ENCODE measurements at regions not wholly inside any gene's neighbourhood (a gene's known extent, or its start where the extent isn't known, plus 50 kb on each side); places are given as distances from the start of the nearest gene placed in this dataset.
"Not testable (repeated sequence)": the region's sequence is repeated elsewhere in the genome, so short reads cannot be mapped to it uniquely, and the experiment has no call there.

GRCh38 chrX:9280831-9281230 lies 184.0 kb upstream of the TBL1X start:
- Histone ChIP-seq H3K9me3 (ENCODE audit: control insufficient read depth in 1 of 2, low read length in 2 of 2) (no peaks in the 10 kb centered on the region), H3K4me1 (ENCODE audit: control insufficient read depth in 1 of 2, insufficient read depth in 2 of 2, low read length in 2 of 2) (no peaks in the 10 kb centered on the region), H3K4me3 (ENCODE audit: low read depth in 1 of 2, low read length in 2 of 2) (no peak overlapping the region), H3K9ac (ENCODE audit: low read depth in 1 of 2, low read length in 2 of 2) (no peak overlapping the region), H3K36me3 (ENCODE audit: control insufficient read depth in 1 of 2, insufficient read depth in 2 of 2, low read length in 2 of 2) (no peaks in the 10 kb centered on the region), H3K27ac (ENCODE audit: low read depth, low read length) (no peak overlapping the region), H3K27me3 (ENCODE audit: control insufficient read depth in 1 of 2, insufficient read depth in 2 of 2, low read length in 2 of 2) (no peaks in the 10 kb centered on the region)

GRCh38 chrX:9282325-9282724 lies 182.5 kb upstream of the TBL1X start:
- Histone ChIP-seq H3K27ac (ENCODE audit: low read depth, low read length) (no peak overlapping the region), H3K4me3 (ENCODE audit: low read depth in 1 of 2, low read length in 2 of 2) (no peak overlapping the region), H3K9ac (ENCODE audit: low read depth in 1 of 2, low read length in 2 of 2) (no peak overlapping the region), H3K4me1 (ENCODE audit: control insufficient read depth in 1 of 2, insufficient read depth in 2 of 2, low read length in 2 of 2) (no peaks in the 10 kb centered on the region), H3K36me3 (ENCODE audit: control insufficient read depth in 1 of 2, insufficient read depth in 2 of 2, low read length in 2 of 2) (no peaks in the 10 kb centered on the region), H3K27me3 (ENCODE audit: control insufficient read depth in 1 of 2, insufficient read depth in 2 of 2, low read length in 2 of 2) (no peaks in the 10 kb centered on the region), H3K9me3 (ENCODE audit: control insufficient read depth in 1 of 2, low read length in 2 of 2) (no peaks in the 10 kb centered on the region)

- Histone ChIP-seq H3K4me1 (ENCODE audit: control insufficient read depth in 1 of 2, insufficient read depth in 2 of 2, low read length in 2 of 2) (no peaks in the 10 kb centered on the region), H3K27me3 (ENCODE audit: control insufficient read depth in 1 of 2, insufficient read depth in 2 of 2, low read length in 2 of 2) (no peaks in the 10 kb centered on the region), H3K27ac (ENCODE audit: low read depth, low read length) (no peak overlapping the region), H3K9me3 (ENCODE audit: control insufficient read depth in 1 of 2, low read length in 2 of 2) (no peaks in the 10 kb centered on the region), H3K36me3 (ENCODE audit: control insufficient read depth in 1 of 2, insufficient read depth in 2 of 2, low read length in 2 of 2) (no peaks in the 10 kb centered on the region), H3K4me3 (ENCODE audit: low read depth in 1 of 2, low read length in 2 of 2) (no peak overlapping the region), H3K9ac (ENCODE audit: low read depth in 1 of 2, low read length in 2 of 2) (no peak overlapping the region)
These were observed 179.5 kb upstream of the TBL1X start for GRCh38 chrX:9285342-9285771.

- Histone ChIP-seq H3K4me1 (ENCODE audit: control insufficient read depth in 1 of 2, insufficient read depth in 2 of 2, low read length in 2 of 2) (no peaks in the 10 kb centered on the region), H3K4me3 (ENCODE audit: low read depth in 1 of 2, low read length in 2 of 2) (no peak overlapping the region), H3K9ac (ENCODE audit: low read depth in 1 of 2, low read length in 2 of 2) (no peak overlapping the region), H3K27me3 (ENCODE audit: control insufficient read depth in 1 of 2, insufficient read depth in 2 of 2, low read length in 2 of 2) (no peaks in the 10 kb centered on the region), H3K9me3 (ENCODE audit: control insufficient read depth in 1 of 2, low read length in 2 of 2) (no peaks in the 10 kb centered on the region), H3K27ac (ENCODE audit: low read depth, low read length) (no peak overlapping the region), H3K36me3 (ENCODE audit: control insufficient read depth in 1 of 2, insufficient read depth in 2 of 2, low read length in 2 of 2) (no peaks in the 10 kb centered on the region)
These were observed 178.6 kb upstream of the TBL1X start for GRCh38 chrX:9286234-9286633.

- Histone ChIP-seq H3K36me3 (ENCODE audit: control insufficient read depth in 1 of 2, insufficient read depth in 2 of 2, low read length in 2 of 2) (no peaks in the 10 kb centered on the region), H3K4me1 (ENCODE audit: control insufficient read depth in 1 of 2, insufficient read depth in 2 of 2, low read length in 2 of 2) (no peaks in the 10 kb centered on the region), H3K4me3 (ENCODE audit: low read depth in 1 of 2, low read length in 2 of 2) (no peak overlapping the region), H3K27me3 (ENCODE audit: control insufficient read depth in 1 of 2, insufficient read depth in 2 of 2, low read length in 2 of 2) (no peaks in the 10 kb centered on the region), H3K9ac (ENCODE audit: low read depth in 1 of 2, low read length in 2 of 2) (no peak overlapping the region), H3K27ac (ENCODE audit: low read depth, low read length) (no peak overlapping the region), H3K9me3 (ENCODE audit: control insufficient read depth in 1 of 2, low read length in 2 of 2) (no peaks in the 10 kb centered on the region)
These were observed 173.2 kb upstream of the TBL1X start for GRCh38 chrX:9291629-9292028.

GRCh38 chrX:9293051-9293496 lies 171.8 kb upstream of the TBL1X start:
- Histone ChIP-seq H3K27ac (ENCODE audit: low read depth, low read length) (no peak overlapping the region), H3K4me1 (ENCODE audit: control insufficient read depth in 1 of 2, insufficient read depth in 2 of 2, low read length in 2 of 2) (no peaks in the 10 kb centered on the region), H3K9me3 (ENCODE audit: control insufficient read depth in 1 of 2, low read length in 2 of 2) (no peaks in the 10 kb centered on the region), H3K4me3 (ENCODE audit: low read depth in 1 of 2, low read length in 2 of 2) (no peak overlapping the region), H3K9ac (ENCODE audit: low read depth in 1 of 2, low read length in 2 of 2) (no peak overlapping the region), H3K36me3 (ENCODE audit: control insufficient read depth in 1 of 2, insufficient read depth in 2 of 2, low read length in 2 of 2) (no peaks in the 10 kb centered on the region), H3K27me3 (ENCODE audit: control insufficient read depth in 1 of 2, insufficient read depth in 2 of 2, low read length in 2 of 2) (no peaks in the 10 kb centered on the region)

- H3K27ac ChIP-seq (ENCODE audit: low read depth, low read length): no peak overlapping the region
- H3K36me3 ChIP-seq (ENCODE audit: control insufficient read depth in 1 of 2, insufficient read depth in 2 of 2, low read length in 2 of 2): no peaks in the 10 kb centered on the region
- no peaks in the 10 kb centered on the region for H3K9me3 ChIP-seq (ENCODE audit: control insufficient read depth in 1 of 2, low read length in 2 of 2)
- H3K4me3 ChIP-seq (ENCODE audit: low read depth in 1 of 2, low read length in 2 of 2): no peak overlapping the region
- no peak overlapping the region for H3K9ac ChIP-seq (ENCODE audit: low read depth in 1 of 2, low read length in 2 of 2)
- no peaks in the 10 kb centered on the region for H3K27me3 ChIP-seq (ENCODE audit: control insufficient read depth in 1 of 2, insufficient read depth in 2 of 2, low read length in 2 of 2)
- H3K4me1 ChIP-seq (ENCODE audit: control insufficient read depth in 1 of 2, insufficient read depth in 2 of 2, low read length in 2 of 2): no peaks in the 10 kb centered on the region
These were observed 171.0 kb upstream of the TBL1X start for GRCh38 chrX:9293903-9294302.

- H3K27me3 ChIP-seq (ENCODE audit: control insufficient read depth in 1 of 2, insufficient read depth in 2 of 2, low read length in 2 of 2): no peaks in the 10 kb centered on the region
- H3K4me3 ChIP-seq (ENCODE audit: low read depth in 1 of 2, low read length in 2 of 2): no peak overlapping the region
- H3K9ac ChIP-seq (ENCODE audit: low read depth in 1 of 2, low read length in 2 of 2): no peak overlapping the region
- no peak overlapping the region for H3K27ac ChIP-seq (ENCODE audit: low read depth, low read length)
- no peaks in the 10 kb centered on the region for H3K36me3 ChIP-seq (ENCODE audit: control insufficient read depth in 1 of 2, insufficient read depth in 2 of 2, low read length in 2 of 2)
- no peaks in the 10 kb centered on the region for H3K4me1 ChIP-seq (ENCODE audit: control insufficient read depth in 1 of 2, insufficient read depth in 2 of 2, low read length in 2 of 2)
- no peaks in the 10 kb centered on the region for H3K9me3 ChIP-seq (ENCODE audit: control insufficient read depth in 1 of 2, low read length in 2 of 2)
These were observed 169.3 kb upstream of the TBL1X start for GRCh38 chrX:9295551-9295950.

GRCh38 chrX:9298221-9298620 lies 166.6 kb upstream of the TBL1X start:
- Histone ChIP-seq H3K9me3 (ENCODE audit: control insufficient read depth in 1 of 2, low read length in 2 of 2) (no peaks in the 10 kb centered on the region), H3K4me1 (ENCODE audit: control insufficient read depth in 1 of 2, insufficient read depth in 2 of 2, low read length in 2 of 2) (no peaks in the 10 kb centered on the region), H3K36me3 (ENCODE audit: control insufficient read depth in 1 of 2, insufficient read depth in 2 of 2, low read length in 2 of 2) (no peaks in the 10 kb centered on the region), H3K27ac (ENCODE audit: low read depth, low read length) (no peak overlapping the region), H3K27me3 (ENCODE audit: control insufficient read depth in 1 of 2, insufficient read depth in 2 of 2, low read length in 2 of 2) (no peaks in the 10 kb centered on the region), H3K4me3 (ENCODE audit: low read depth in 1 of 2, low read length in 2 of 2) (no peak overlapping the region), H3K9ac (ENCODE audit: low read depth in 1 of 2, low read length in 2 of 2) (no peak overlapping the region)

- not testable (repeated sequence) for H3K27me3 ChIP-seq (ENCODE audit: control insufficient read depth in 1 of 2, insufficient read depth in 2 of 2, low read length in 2 of 2); H3K4me1 ChIP-seq (ENCODE audit: control insufficient read depth in 1 of 2, insufficient read depth in 2 of 2, low read length in 2 of 2); H3K9me3 ChIP-seq (ENCODE audit: control insufficient read depth in 1 of 2, low read length in 2 of 2); H3K4me3 ChIP-seq (ENCODE audit: low read depth in 1 of 2, low read length in 2 of 2); H3K9ac ChIP-seq (ENCODE audit: low read depth in 1 of 2, low read length in 2 of 2); H3K27ac ChIP-seq (ENCODE audit: low read depth, low read length); H3K36me3 ChIP-seq (ENCODE audit: control insufficient read depth in 1 of 2, insufficient read depth in 2 of 2, low read length in 2 of 2)
These were observed 165.2 kb upstream of the TBL1X start for GRCh38 chrX:9299681-9300080.

GRCh38 chrX:9301836-9302235 lies 163.0 kb upstream of the TBL1X start:
- no peak overlapping the region for H3K9ac ChIP-seq (ENCODE audit: low read depth in 1 of 2, low read length in 2 of 2)
- no peaks in the 10 kb centered on the region for H3K27me3 ChIP-seq (ENCODE audit: control insufficient read depth in 1 of 2, insufficient read depth in 2 of 2, low read length in 2 of 2)
- no peaks in the 10 kb centered on the region for H3K4me1 ChIP-seq (ENCODE audit: control insufficient read depth in 1 of 2, insufficient read depth in 2 of 2, low read length in 2 of 2)
- H3K9me3 ChIP-seq (ENCODE audit: control insufficient read depth in 1 of 2, low read length in 2 of 2): no peaks in the 10 kb centered on the region
- no peaks in the 10 kb centered on the region for H3K36me3 ChIP-seq (ENCODE audit: control insufficient read depth in 1 of 2, insufficient read depth in 2 of 2, low read length in 2 of 2)
- H3K27ac ChIP-seq (ENCODE audit: low read depth, low read length): no peak overlapping the region
- no peak overlapping the region for H3K4me3 ChIP-seq (ENCODE audit: low read depth in 1 of 2, low read length in 2 of 2)

Data from duodenal mucosa (tissue), 2 donors.